Esophagus muscularis mucosa (tissue), 4 donors: ENCODE measurements at regions not wholly inside any gene's neighbourhood (a gene's known extent, or its start where the extent isn't known, plus 50 kb on each side); places are given as distances from the start of the nearest gene placed in this dataset.

Experiments used
- DNase-seq: peaks from one replicate; pipeline ENCODE4 v3.0.0-alpha.2; 2017; ENCODE audit errors: extremely low spot score
- H3K27ac ChIP-seq, 4 donors: fragments of 200-600 bp; sonication (generic); replicated peaks in 1 of 4; 1 replicate in 3 of 4; 2 replicates in 1 of 4; pipeline ENCODE4 v1.5.1; 2016 to 2019; ENCODE audit warnings: mild to moderate bottlenecking in 1 of 4
- H3K27me3 ChIP-seq, 4 donors: fragments of 200-600 bp; sonication (generic); one replicate each; pipeline versions ENCODE4 v1.5.1 to v1.6.0; 2016 to 2019
- H3K36me3 ChIP-seq, 4 donors: fragments of 200-600 bp; sonication (generic); one replicate each; pipeline ENCODE4 v1.5.1; 2016 to 2019
- H3K4me1 ChIP-seq, 4 donors: fragments of 200-600 bp; sonication (generic); one replicate each; pipeline ENCODE4 v1.5.1; 2016 to 2019
- H3K4me3 ChIP-seq, 4 donors: fragments of 200-600 bp; sonication (generic); 1 replicate in 2 of 4; 2 replicates in 2 of 4; pipeline ENCODE4 v1.5.1; 2016 to 2019; ENCODE audit warnings: mild to moderate bottlenecking in 4 of 4, moderate library complexity in 1 of 4
- H3K9me3 ChIP-seq, 4 donors: fragments of 200-600 bp; sonication (generic); 1 replicate in 3 of 4; 2 replicates in 1 of 4; pipeline ENCODE4 v1.5.1; 2016 to 2019
- CTCF ChIP-seq, 3 experiments: fragments of 200-600 bp in 2 of 3; fragments of 450-650 bp in 1 of 3; sonication (generic) in 2 of 3; IDR thresholded peaks; one replicate each; pipeline ENCODE4 v1.5.1; 2017 to 2019; ENCODE audit warnings: antibody characterized with exemption in 3 of 3, mild to moderate bottlenecking in 2 of 3, moderate library complexity in 1 of 3
- EP300 ChIP-seq: sonication (generic); formaldehyde crosslinking; IDR thresholded peaks from one replicate; pipeline ENCODE4 v1.6.1; 2017; ENCODE audit warnings: antibody characterized with exemption
- POLR2A ChIP-seq: fragments of 450-650 bp; IDR thresholded peaks from one replicate; pipeline ENCODE4 v1.6.1; 2017; ENCODE audit warnings: antibody characterized with exemption, moderate library complexity, mild to moderate bottlenecking, low read depth
- POLR2AphosphoS5 ChIP-seq, 2 donors: sonication (generic); formaldehyde crosslinking; IDR thresholded peaks; one replicate each; pipeline ENCODE4 v1.6.1; 2017; ENCODE audit warnings: antibody characterized with exemption in 2 of 2
- WGBS: methylation state at CpG from one replicate; pipeline ENCODE4 v1.1.5; 2018; 5-methylcytosine and 5-hydroxymethylcytosine counted together
- intact Hi-C: fragments of 100-400 bp; cut with DNase I; formaldehyde crosslinking; loops from one replicate; pipeline ENCODE4 v1.15.1; 2023

GRCh38 chr1:90208949-90209348, 214.0 kb downstream of the ZNF326 start:
- H3K36me3 ChIP-seq, result no peaks in the 10 kb centered on the region
- DNase-seq, result no peak
- no peaks in the 10 kb centered on the region for H3K27me3 ChIP-seq
- H3K4me3 ChIP-seq, result no peak overlapping the region
- 65% methylated on average over 5 of the region's 5 CpGs for WGBS
- H3K4me1 ChIP-seq, result no peaks in the 10 kb centered on the region
- TF ChIP-seq POLR2A (no peak), POLR2AphosphoS5 (IDR thresholded peaks at IDR 0.05) (no peak), CTCF (IDR thresholded peaks at IDR 0.05) (no peak), EP300 (no peak)
- intact Hi-C loops, result no loop called here
- H3K27ac ChIP-seq, result no peak overlapping the region
- no peaks in the 10 kb centered on the region for H3K9me3 ChIP-seq

GRCh38 chr1:90206260-90206659, 211.3 kb downstream of the ZNF326 start:
- H3K4me1 ChIP-seq, result no peaks in the 10 kb centered on the region
- intact Hi-C loops, result no loop called here

GRCh38 chr1:90204780-90205179, 209.9 kb downstream of the ZNF326 start:
- H3K4me3 ChIP-seq, result no peak overlapping the region
- no peaks in the 10 kb centered on the region for H3K27me3 ChIP-seq
- intact Hi-C loops, result no loop called here
- TF ChIP-seq CTCF (IDR thresholded peaks at IDR 0.05), result no peak
- no peak for TF ChIP-seq EP300
- TF ChIP-seq POLR2A, result no peak
- no peak for TF ChIP-seq POLR2AphosphoS5 (IDR thresholded peaks at IDR 0.05)
- H3K27ac ChIP-seq, result no peak overlapping the region
- no peaks in the 10 kb centered on the region for H3K36me3 ChIP-seq
- no peaks in the 10 kb centered on the region for H3K9me3 ChIP-seq
- WGBS, result 73% methylated on average over 2 of the region's 2 CpGs
- no peaks in the 10 kb centered on the region for H3K4me1 ChIP-seq
- no peak for DNase-seq

More at GRCh38 chr1:90206260-90206659, 211.3 kb downstream of the ZNF326 start:
- TF ChIP-seq EP300 (no peak), CTCF (IDR thresholded peaks at IDR 0.05) (no peak), POLR2A (no peak), POLR2AphosphoS5 (IDR thresholded peaks at IDR 0.05) (no peak)
- no peak overlapping the region for H3K4me3 ChIP-seq
- DNase-seq, result no peak
- no peaks in the 10 kb centered on the region for H3K27me3 ChIP-seq
- no peaks in the 10 kb centered on the region for H3K36me3 ChIP-seq
- no peaks in the 10 kb centered on the region for H3K9me3 ChIP-seq
- no peak overlapping the region for H3K27ac ChIP-seq

GRCh38 chr1:90204023-90204590, 209.2 kb downstream of the ZNF326 start:
- no peaks in the 10 kb centered on the region for H3K27me3 ChIP-seq
- no peak overlapping the region for H3K27ac ChIP-seq
- intact Hi-C loops, result no loop called here
- no peak overlapping the region for H3K4me3 ChIP-seq
- DNase-seq, result no peak
- WGBS, result 69% methylated on average over 2 of the region's 2 CpGs
- H3K9me3 ChIP-seq, result no peaks in the 10 kb centered on the region
- H3K36me3 ChIP-seq, result no peaks in the 10 kb centered on the region
- TF ChIP-seq CTCF (IDR thresholded peaks at IDR 0.05), result no peak
- no peak for TF ChIP-seq EP300
- TF ChIP-seq POLR2A, result no peak
- TF ChIP-seq POLR2AphosphoS5 (IDR thresholded peaks at IDR 0.05), result no peak
- no peaks in the 10 kb centered on the region for H3K4me1 ChIP-seq
